Middle frontal gyrus (tissue), 1 donor: ENCODE measurements at regions not wholly inside any gene's neighbourhood (a gene's known extent, or its start where the extent isn't known, plus 50 kb on each side); places are given as distances from the start of the nearest gene placed in this dataset.
"Not testable (repeated sequence)": the region's sequence is repeated elsewhere in the genome, so short reads cannot be mapped to it uniquely, and the experiment has no call there.

Source experiments
- DNase-seq: peaks from one replicate; pipeline ENCODE4 v3.0.0-alpha.2; 2015; ENCODE audit warnings: low spot score; ENCODE audit errors: extremely low spot score

GRCh38 chr15:70526221-70526973 lies 237.0 kb downstream of the UACA start:
- DNase-seq = no peak

- no peak for DNase-seq
These were observed 237.8 kb downstream of the UACA start for GRCh38 chr15:70525551-70525950.

GRCh38 chr15:70524470-70524869 lies 238.9 kb downstream of the UACA start:
- no peak for DNase-seq

GRCh38 chr15:70523616-70524015 lies 239.7 kb downstream of the UACA start:
- DNase-seq = no peak

GRCh38 chr15:70523192-70523591 lies 240.2 kb downstream of the UACA start:
- DNase-seq = no peak

GRCh38 chr15:70522323-70522966 lies 240.9 kb downstream of the UACA start:
- DNase-seq = no peak

- DNase-seq = no peak
These were observed 241.6 kb downstream of the UACA start for GRCh38 chr15:70521576-70522322.

GRCh38 chr15:70519616-70520015 lies 243.7 kb downstream of the UACA start:
- no peak for DNase-seq

GRCh38 chr15:70519004-70519365 lies 244.4 kb downstream of the UACA start:
- no peak for DNase-seq

GRCh38 chr15:70518201-70519003 lies 245.0 kb downstream of the UACA start:
- DNase-seq = no peak

- DNase-seq = no peak
These were observed 246.2 kb downstream of the UACA start for GRCh38 chr15:70517194-70517590.

- no peak for DNase-seq
These were observed 246.8 kb downstream of the UACA start for GRCh38 chr15:70516408-70517193.

- DNase-seq = no peak
These were observed 249.1 kb downstream of the UACA start for GRCh38 chr15:70514251-70514650.

GRCh38 chr15:70513819-70514218 lies 249.5 kb downstream of the UACA start:
- DNase-seq = no peak

- no peak for DNase-seq
These were observed 250.5 kb downstream of the UACA start for GRCh38 chr15:70512772-70513362.

- not testable (repeated sequence) for DNase-seq
These were observed 251.3 kb downstream of the UACA start for GRCh38 chr15:70511972-70512587.

GRCh38 chr15:70510433-70510832 lies 252.9 kb downstream of the UACA start:
- no peak for DNase-seq

- DNase-seq = no peak
These were observed 253.6 kb downstream of the UACA start for GRCh38 chr15:70509731-70510143.

GRCh38 chr15:70509282-70509662 lies 254.1 kb downstream of the UACA start:
- DNase-seq = no peak
